Endodermal cell (in vitro differentiated cells): ENCODE measurements at regions not wholly inside any gene's neighbourhood (a gene's known extent, or its start where the extent isn't known, plus 50 kb on each side); places are given as distances from the start of the nearest gene placed in this dataset.

ENCODE experiments used
- DNase-seq: peaks from one replicate; pipeline ENCODE4 v3.0.0-alpha.2; 2017
- H3K27ac ChIP-seq: 2 replicates; pipeline ENCODE4 v1.5.1; 2013; ENCODE audit warnings: mild to moderate bottlenecking, low read depth, low read length, moderate library complexity
- H3K27me3 ChIP-seq: 2 replicates; pipeline ENCODE4 v1.6.1; 2013; ENCODE audit warnings: mild to moderate bottlenecking, low read length, moderate library complexity; ENCODE audit not compliant: insufficient read depth, control insufficient read depth, poor library complexity, severe bottlenecking
- H3K36me3 ChIP-seq: 2 replicates; pipeline ENCODE4 v1.7.0; 2013; ENCODE audit warnings: mild to moderate bottlenecking, low read length, moderate library complexity; ENCODE audit not compliant: control insufficient read depth, insufficient read depth
- H3K4me1 ChIP-seq: one replicate; pipeline ENCODE4 v1.7.0; 2013; ENCODE audit warnings: low read length; ENCODE audit not compliant: control insufficient read depth, insufficient read depth
- H3K4me3 ChIP-seq: 2 replicates; pipeline ENCODE4 v1.5.1; 2013; ENCODE audit warnings: mild to moderate bottlenecking, low read length, moderate library complexity
- H3K9ac ChIP-seq: 2 replicates; pipeline ENCODE4 v1.6.1; 2013; ENCODE audit warnings: mild to moderate bottlenecking, low read length, moderate library complexity; ENCODE audit not compliant: poor library complexity, severe bottlenecking; ENCODE audit errors: extremely low read depth
- H3K9me3 ChIP-seq: 2 replicates; pipeline ENCODE4 v1.6.1; 2013; ENCODE audit warnings: mild to moderate bottlenecking, low read length, moderate library complexity; ENCODE audit not compliant: control insufficient read depth
- H3K27ac Mint-ChIP-seq: 2 replicates; pipeline ENCODE4 v1.8.0; 2020; ENCODE audit warnings: mixed read lengths
- H3K27me3 Mint-ChIP-seq: 2 replicates; pipeline ENCODE4 v1.8.0; 2021; ENCODE audit warnings: mild to moderate bottlenecking, mixed read lengths; ENCODE audit not compliant: insufficient read depth
- H3K36me3 Mint-ChIP-seq: 2 replicates; pipeline ENCODE4 v1.8.0; 2020; ENCODE audit warnings: low read depth, mixed read lengths
- H3K4me1 Mint-ChIP-seq: 2 replicates; pipeline ENCODE4 v1.8.0; 2020; ENCODE audit warnings: mixed read lengths
- H3K4me3 Mint-ChIP-seq: 2 replicates; pipeline ENCODE4 v1.8.0; 2020; ENCODE audit warnings: mild to moderate bottlenecking, moderate library complexity, mixed read lengths
- H3K9me3 Mint-ChIP-seq: 2 replicates; pipeline ENCODE4 v1.8.0; 2020; ENCODE audit warnings: mild to moderate bottlenecking, mixed read lengths
- WGBS, 2 experiments: methylation state at CpG; one replicate each; pipeline versions ENCODE4 v1.1.5 to v1.1.7; 2013; ENCODE audit warnings: missing lambda C conversion rate in 2 of 2, mixed read lengths in 1 of 2; ENCODE audit not compliant: insufficient coverage in 1 of 2, insufficient read length in 1 of 2; 5-methylcytosine and 5-hydroxymethylcytosine counted together
- TF ChIP-seq, protein P1 (sequence below): fragments of 200-600 bp; sonication (generic); conservative IDR thresholded peaks from 2 replicates; pipeline ENCODE4 v1.5.0; 2021; ENCODE audit warnings: antibody characterized with exemption, mild to moderate bottlenecking

DNA sequence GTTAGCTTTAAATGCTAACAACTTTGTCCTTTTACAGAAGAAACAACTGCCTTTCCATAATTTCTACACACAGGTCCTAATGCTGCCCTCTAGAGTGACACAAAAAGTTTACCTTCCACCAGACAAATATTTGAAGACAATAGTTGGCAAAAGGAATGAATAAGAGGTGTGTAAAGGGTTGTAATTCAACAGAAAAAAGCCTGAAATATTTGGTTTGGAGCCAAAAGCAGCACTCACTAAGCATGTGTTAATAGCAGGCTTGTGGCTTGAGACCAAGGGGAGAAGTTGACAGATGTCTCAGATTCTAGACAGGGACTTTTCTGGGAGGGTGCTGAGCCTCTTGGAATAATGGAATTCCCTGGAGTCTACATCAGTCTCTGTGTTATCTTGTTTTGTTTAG, 156.2 kb upstream of the GALNT17 start:
- no peak for DNase-seq
- H3K4me1 Mint-ChIP-seq = peaks cover 9% of the 10 kb centered on the region
- H3K9me3 Mint-ChIP-seq = peaks cover 17% of the 10 kb centered on the region
- Histone ChIP-seq H3K27me3 (no peaks in the 10 kb centered on the region), H3K9ac (no peak overlapping the region), H3K9me3 (peaks cover 24% of the 10 kb centered on the region), H3K36me3 (no peaks in the 10 kb centered on the region), H3K27ac (no peak overlapping the region), H3K4me3 (no peak overlapping the region), H3K4me1 (no peaks in the 10 kb centered on the region)
- H3K36me3 Mint-ChIP-seq = peaks cover 3% of the 10 kb centered on the region
- H3K4me3 Mint-ChIP-seq = no peak overlapping the region
- H3K27me3 Mint-ChIP-seq = no peaks in the 10 kb centered on the region
- TF ChIP-seq, protein P1, sequence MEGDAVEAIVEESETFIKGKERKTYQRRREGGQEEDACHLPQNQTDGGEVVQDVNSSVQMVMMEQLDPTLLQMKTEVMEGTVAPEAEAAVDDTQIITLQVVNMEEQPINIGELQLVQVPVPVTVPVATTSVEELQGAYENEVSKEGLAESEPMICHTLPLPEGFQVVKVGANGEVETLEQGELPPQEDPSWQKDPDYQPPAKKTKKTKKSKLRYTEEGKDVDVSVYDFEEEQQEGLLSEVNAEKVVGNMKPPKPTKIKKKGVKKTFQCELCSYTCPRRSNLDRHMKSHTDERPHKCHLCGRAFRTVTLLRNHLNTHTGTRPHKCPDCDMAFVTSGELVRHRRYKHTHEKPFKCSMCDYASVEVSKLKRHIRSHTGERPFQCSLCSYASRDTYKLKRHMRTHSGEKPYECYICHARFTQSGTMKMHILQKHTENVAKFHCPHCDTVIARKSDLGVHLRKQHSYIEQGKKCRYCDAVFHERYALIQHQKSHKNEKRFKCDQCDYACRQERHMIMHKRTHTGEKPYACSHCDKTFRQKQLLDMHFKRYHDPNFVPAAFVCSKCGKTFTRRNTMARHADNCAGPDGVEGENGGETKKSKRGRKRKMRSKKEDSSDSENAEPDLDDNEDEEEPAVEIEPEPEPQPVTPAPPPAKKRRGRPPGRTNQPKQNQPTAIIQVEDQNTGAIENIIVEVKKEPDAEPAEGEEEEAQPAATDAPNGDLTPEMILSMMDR = no peak
- H3K27ac Mint-ChIP-seq = no peak overlapping the region

DNA sequence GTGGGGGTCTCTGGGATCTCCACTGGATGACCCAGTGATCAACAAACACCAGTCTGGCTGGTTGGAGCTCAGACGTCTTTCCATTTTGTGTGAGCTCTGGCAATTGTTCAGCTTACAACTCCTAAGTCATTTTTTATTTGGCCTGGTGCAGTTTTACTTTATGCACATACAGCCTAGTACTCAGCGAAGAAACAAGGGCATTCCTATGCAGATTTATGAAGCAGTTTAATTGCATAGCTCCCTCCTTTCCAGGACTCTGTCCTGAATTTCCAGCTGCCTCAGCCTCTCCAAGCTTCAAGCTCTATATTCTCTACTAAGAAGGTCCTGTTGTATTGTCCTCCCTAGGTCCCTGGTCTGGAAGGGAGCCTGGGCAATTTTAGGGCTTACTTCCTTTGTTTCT, 145.6 kb upstream of the GALNT17 start:
- Histone ChIP-seq H3K4me3 (no peak overlapping the region), H3K4me1 (peaks cover 4% of the 10 kb centered on the region), H3K27me3 (no peaks in the 10 kb centered on the region), H3K9me3 (no peaks in the 10 kb centered on the region), H3K27ac (no peak overlapping the region), H3K36me3 (no peaks in the 10 kb centered on the region), H3K9ac (no peak overlapping the region)
- TF ChIP-seq, protein P1 = no peak
- DNase-seq = no peak
- H3K4me3 Mint-ChIP-seq = no peak overlapping the region
- no peaks in the 10 kb centered on the region for H3K36me3 Mint-ChIP-seq
- H3K27ac Mint-ChIP-seq = no peak overlapping the region
- no peaks in the 10 kb centered on the region for H3K9me3 Mint-ChIP-seq
- no peaks in the 10 kb centered on the region for H3K27me3 Mint-ChIP-seq
- H3K4me1 Mint-ChIP-seq = peaks cover 11% of the 10 kb centered on the region
- 89 to 100% methylated on average over 2 of the region's 2 CpGs for WGBS, 2 experiments

DNA sequence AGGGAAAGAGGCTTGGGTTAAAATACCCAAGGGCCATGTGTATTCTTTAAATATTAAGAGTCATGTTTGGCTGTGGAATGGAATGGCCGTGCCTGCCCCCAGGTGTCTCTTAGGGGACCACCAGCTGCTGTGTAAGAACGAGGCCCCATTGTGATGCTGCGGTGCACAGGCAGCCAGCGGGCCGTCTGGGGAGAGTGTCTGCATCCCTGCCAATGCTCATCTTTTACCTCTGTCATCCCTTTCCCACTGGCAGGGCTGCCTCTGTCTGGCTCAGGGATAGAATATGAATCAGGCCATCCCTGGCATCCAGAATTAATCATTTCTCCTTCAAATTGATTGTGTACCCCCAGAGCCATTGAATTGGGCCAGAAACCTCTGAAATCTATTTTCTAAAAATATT, 137.8 kb upstream of the GALNT17 start:
- no peak overlapping the region for H3K4me3 Mint-ChIP-seq
- H3K27me3 Mint-ChIP-seq = no peaks in the 10 kb centered on the region
- Histone ChIP-seq H3K9ac (no peak overlapping the region), H3K27ac (no peak overlapping the region), H3K4me1 (no peaks in the 10 kb centered on the region), H3K27me3 (no peaks in the 10 kb centered on the region), H3K9me3 (peaks cover 8% of the 10 kb centered on the region), H3K4me3 (no peak overlapping the region), H3K36me3 (no peaks in the 10 kb centered on the region)
- TF ChIP-seq, protein P1 = no peak
- H3K4me1 Mint-ChIP-seq = peaks cover 9% of the 10 kb centered on the region
- H3K9me3 Mint-ChIP-seq = peaks cover 14% of the 10 kb centered on the region
- no peak for DNase-seq
- H3K27ac Mint-ChIP-seq = no peak overlapping the region
- WGBS, 2 experiments = 86% methylated on average over 5 of the region's 5 CpGs; no CpG with 5 or more reads in 1 of the 2 experiments
- H3K36me3 Mint-ChIP-seq = peaks cover 2% of the 10 kb centered on the region
